ENCODE measurements at regions not wholly inside any gene's neighbourhood (a gene's known extent, or its start where the extent isn't known, plus 50 kb on each side); places are given as distances from the start of the nearest gene placed in this dataset.

DNA sequence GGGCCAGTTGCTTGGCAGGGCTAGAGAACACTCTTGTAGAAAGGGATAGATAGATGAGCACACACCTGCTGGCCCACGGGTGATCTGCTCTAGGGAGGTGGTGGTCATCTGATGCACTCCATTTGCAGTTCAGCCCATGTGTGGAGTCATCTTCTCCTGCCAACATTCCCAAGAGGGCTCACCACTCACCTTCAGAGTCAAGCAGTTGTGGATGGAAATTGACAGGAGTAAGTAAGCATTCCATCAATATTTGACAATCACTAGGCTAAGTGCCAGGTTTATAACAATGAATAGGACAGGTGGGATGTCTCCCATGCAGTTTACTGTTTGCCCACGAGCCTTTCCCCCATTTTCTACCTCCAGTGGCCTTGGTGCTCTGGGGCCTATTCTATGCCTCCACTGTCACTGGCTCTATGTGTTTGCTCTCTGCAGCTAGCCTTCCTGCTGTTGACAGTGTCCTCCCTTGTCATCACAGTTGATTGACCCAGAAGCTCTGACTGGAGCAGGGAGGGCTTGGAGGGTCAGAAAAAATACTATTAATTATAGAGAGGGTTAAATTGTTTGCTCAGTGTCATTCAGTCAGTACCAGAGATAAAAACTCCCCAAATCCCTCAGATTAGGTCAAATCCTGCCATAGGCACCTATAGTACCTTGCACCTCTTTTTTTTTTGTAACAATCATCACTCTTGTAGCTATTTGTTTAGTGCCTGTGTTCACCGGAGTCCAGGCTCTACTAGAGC lies 134.6 kb upstream of the PZP start (continued):
- TF ChIP-seq, protein P1, sequence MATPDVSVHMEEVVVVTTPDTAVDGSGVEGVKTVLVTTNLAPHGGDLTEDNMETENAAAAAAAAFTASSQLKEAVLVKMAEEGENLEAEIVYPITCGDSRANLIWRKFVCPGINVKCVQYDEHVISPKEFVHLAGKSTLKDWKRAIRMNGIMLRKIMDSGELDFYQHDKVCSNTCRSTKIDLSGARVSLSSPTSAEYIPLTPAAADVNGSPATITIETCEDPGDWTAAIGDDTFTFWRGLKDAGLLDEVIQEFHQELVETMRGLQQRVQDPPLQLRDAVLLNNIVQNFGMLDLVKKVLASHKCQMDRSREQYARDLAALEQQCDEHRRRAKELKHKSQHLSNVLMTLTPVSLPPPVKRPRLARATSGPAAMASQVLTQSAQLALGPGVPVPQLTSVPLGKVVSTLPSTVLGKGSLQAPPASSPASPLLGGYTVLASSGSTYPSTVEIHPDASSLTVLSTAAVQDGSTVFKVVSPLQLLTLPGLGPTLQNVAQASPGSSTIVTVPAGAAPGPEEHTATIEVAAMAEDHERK (CRISPR knock-in tag; IDR thresholded peaks at IDR 0.05; ENCODE audit: low read depth), result no peak
- TF ChIP-seq ZEB1 (IDR thresholded peaks at IDR 0.05; ENCODE audit: insufficient replicate concordance, low read depth) (peak; percentile 65), ZNF615 (CRISPR knock-in tag; IDR thresholded peaks at IDR 0.05; ENCODE audit: borderline replicate concordance) (no peak), CCAR2 (optimal IDR thresholded peaks at IDR 0.05; ENCODE audit: low read depth, low read length) (no peak), U2AF2 (IDR thresholded peaks at IDR 0.05; ENCODE audit: low read depth, low read length) (no peak), SIX4 (CRISPR knock-in tag; IDR thresholded peaks at IDR 0.05) (no peak), HOXA7 (CRISPR knock-in tag; IDR thresholded peaks at IDR 0.05) (no peak), CBX5 (CRISPR knock-in tag; IDR thresholded peaks at IDR 0.05; ENCODE audit: borderline replicate concordance) (peak; percentile 38; the same call in 1 of the 2 replicates), PRPF4 (IDR thresholded peaks at IDR 0.05; ENCODE audit: low read depth, low read length, poor library complexity, severe bottlenecking) (no peak), ZFP62 (CRISPR knock-in tag; IDR thresholded peaks at IDR 0.05) (no peak), ZNF670 (CRISPR knock-in tag; IDR thresholded peaks at IDR 0.05; ENCODE audit: borderline replicate concordance) (0 out of 2 replicates have a peak, but pooled peaks have one; percentile 34), ZSCAN20 (CRISPR knock-in tag; IDR thresholded peaks at IDR 0.05; ENCODE audit: borderline replicate concordance) (no peak), ZNF282 (IDR thresholded peaks at IDR 0.05; ENCODE audit: partially characterized antibody) (no peak), POLR2AphosphoS5 (IDR thresholded peaks at IDR 0.05; ENCODE audit: low read depth, low read length) (no peak), ATM (IDR thresholded peaks at IDR 0.05; ENCODE audit: borderline replicate concordance) (no peak), MXD3 (CRISPR knock-in tag; IDR thresholded peaks at IDR 0.05) (no peak), SRF (IDR thresholded peaks at IDR 0.05; ENCODE audit: low read depth, low read length) (no peak), ZNF20 (CRISPR knock-in tag; IDR thresholded peaks at IDR 0.05) (no peak), SMC3 (IDR thresholded peaks at IDR 0.05; ENCODE audit: low read length) (no peak), ZNF780A (CRISPR knock-in tag; IDR thresholded peaks at IDR 0.05) (no peak), CSRNP2 (CRISPR knock-in tag; conservative IDR thresholded peaks at IDR 0.05; ENCODE audit: low read depth) (no peak)
- TF ChIP-seq, protein P2, sequence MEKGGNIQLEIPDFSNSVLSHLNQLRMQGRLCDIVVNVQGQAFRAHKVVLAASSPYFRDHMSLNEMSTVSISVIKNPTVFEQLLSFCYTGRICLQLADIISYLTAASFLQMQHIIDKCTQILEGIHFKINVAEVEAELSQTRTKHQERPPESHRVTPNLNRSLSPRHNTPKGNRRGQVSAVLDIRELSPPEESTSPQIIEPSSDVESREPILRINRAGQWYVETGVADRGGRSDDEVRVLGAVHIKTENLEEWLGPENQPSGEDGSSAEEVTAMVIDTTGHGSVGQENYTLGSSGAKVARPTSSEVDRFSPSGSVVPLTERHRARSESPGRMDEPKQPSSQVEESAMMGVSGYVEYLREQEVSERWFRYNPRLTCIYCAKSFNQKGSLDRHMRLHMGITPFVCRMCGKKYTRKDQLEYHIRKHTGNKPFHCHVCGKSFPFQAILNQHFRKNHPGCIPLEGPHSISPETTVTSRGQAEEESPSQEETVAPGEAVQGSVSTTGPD (CRISPR knock-in tag; IDR thresholded peaks at IDR 0.05), result peak; percentile 63; the same call in 1 of the 2 replicates
- TF ChIP-seq, protein P3, sequence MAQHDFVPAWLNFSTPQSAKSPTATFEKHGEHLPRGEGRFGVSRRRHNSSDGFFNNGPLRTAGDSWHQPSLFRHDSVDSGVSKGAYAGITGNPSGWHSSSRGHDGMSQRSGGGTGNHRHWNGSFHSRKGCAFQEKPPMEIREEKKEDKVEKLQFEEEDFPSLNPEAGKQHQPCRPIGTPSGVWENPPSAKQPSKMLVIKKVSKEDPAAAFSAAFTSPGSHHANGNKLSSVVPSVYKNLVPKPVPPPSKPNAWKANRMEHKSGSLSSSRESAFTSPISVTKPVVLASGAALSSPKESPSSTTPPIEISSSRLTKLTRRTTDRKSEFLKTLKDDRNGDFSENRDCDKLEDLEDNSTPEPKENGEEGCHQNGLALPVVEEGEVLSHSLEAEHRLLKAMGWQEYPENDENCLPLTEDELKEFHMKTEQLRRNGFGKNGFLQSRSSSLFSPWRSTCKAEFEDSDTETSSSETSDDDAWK (CRISPR knock-in tag; IDR thresholded peaks at IDR 0.05), result no peak
